ENCODE measurements at regions not wholly inside any gene's neighbourhood (a gene's known extent, or its start where the extent isn't known, plus 50 kb on each side); places are given as distances from the start of the nearest gene placed in this dataset.

- WGBS (ENCODE audit: extremely low coverage, insufficient read length, low lambda C conversion rate) = no CpG with 5 or more reads among the region's 1 CpG
- Mint-ChIP-seq H3K4me3 (no peak overlapping the region), H3K36me3 (ENCODE audit: insufficient read depth in 1 of 3, low read depth in 3 of 3) (peaks cover 0 to 3% (median 0%) of the 10 kb centered on the region in 3 experiments; a peak in 1 of 7 replicates), H3K4me1 (peaks cover 4 to 6% of the 10 kb centered on the region in 2 experiments; a peak in 3 of 4 replicates), H3K27me3 (ENCODE audit: low read depth) (peaks cover 4% of the 10 kb centered on the region; the same call in 1 of the 2 replicates), H3K27ac (no peak overlapping the region), H3K9me3 (no peaks in the 10 kb centered on the region)
- Histone ChIP-seq H2BK12ac (ENCODE audit: insufficient read length, low read depth, low read length) (no peak overlapping the region), H3K4ac (ENCODE audit: low read depth, low read length) (no peak overlapping the region), H3K27ac (ENCODE audit: insufficient read length, low read depth, low read length) (no peak overlapping the region), H3K79me1 (ENCODE audit: insufficient read depth, low read depth, low read length, poor library complexity, severe bottlenecking) (no peaks in the 10 kb centered on the region), H2AFZ (ENCODE audit: low read length) (no peak overlapping the region), H3K23me2 (ENCODE audit: insufficient read length, low read depth, low read length, poor library complexity, severe bottlenecking) (no peaks in the 10 kb centered on the region), H4K8ac (replicated peaks; ENCODE audit: insufficient read length, low read depth, low read length) (no peak overlapping the region), H3K4me1 (ENCODE audit: insufficient read depth, low read length) (no peaks in the 10 kb centered on the region), H3K9me3 (ENCODE audit: control insufficient read depth, low read depth, low read length) (no peaks in the 10 kb centered on the region), H3K14ac (ENCODE audit: insufficient read depth, low read length) (no peak overlapping the region), H2BK5ac (ENCODE audit: insufficient read length, low read length) (no peak overlapping the region), H4K20me1 (ENCODE audit: control insufficient read depth, insufficient read depth, insufficient read length) (no peaks in the 10 kb centered on the region), H3K18ac (ENCODE audit: insufficient read length, low read depth, low read length) (no peak overlapping the region), H3K27me3 (ENCODE audit: insufficient read depth, low read length) (no peaks in the 10 kb centered on the region), H4K91ac (ENCODE audit: insufficient read length, low read depth, low read length) (no peak overlapping the region), H3K79me2 (ENCODE audit: insufficient read depth, low read length) (no peaks in the 10 kb centered on the region), H3T11ph (ENCODE audit: low read length) (no peak overlapping the region), H4K5ac (ENCODE audit: insufficient read length, low read depth, low read length) (no peak overlapping the region), H3K23ac (ENCODE audit: insufficient read length, low read depth, low read length) (no peak overlapping the region), H3K9ac (ENCODE audit: extremely low read depth, insufficient read length, low read length) (no peak overlapping the region), H3K4me2 (ENCODE audit: insufficient read depth, insufficient read length, low read length) (no peak overlapping the region), H2AK5ac (ENCODE audit: insufficient read length, low read length) (no peak overlapping the region), H3K56ac (ENCODE audit: insufficient read length, low read depth, low read length) (no peak overlapping the region), H2BK120ac (ENCODE audit: low read depth, low read length, poor library complexity, severe bottlenecking) (no peak overlapping the region), H2BK15ac (ENCODE audit: low read depth, low read length) (no peak overlapping the region), H2BK20ac (ENCODE audit: low read depth, low read length, poor library complexity, severe bottlenecking) (no peak overlapping the region)
- no peak for DNase-seq
- TF ChIP-seq CTCF (conservative IDR thresholded peaks at IDR 0.05) = no peak
These were observed 1133.3 kb downstream of the AACS start for GRCh38 chr12:126198516-126198915.

All from H9 (cell line).